Esophagus mucosa (tissue), 1 donor: ENCODE measurements at regions not wholly inside any gene's neighbourhood (a gene's known extent, or its start where the extent isn't known, plus 50 kb on each side); places are given as distances from the start of the nearest gene placed in this dataset.
"Not testable (repeated sequence)": the region's sequence is repeated elsewhere in the genome, so short reads cannot be mapped to it uniquely, and the experiment has no call there.

Experiments used
- ATAC-seq: fragments of 200-7000 bp; cut with Tn5 transposase; one replicate; pipeline ENCODE4 v1.9.1; 2020
- donor health status: DM: yes; HTN: yes; CAD: no.

DNA sequence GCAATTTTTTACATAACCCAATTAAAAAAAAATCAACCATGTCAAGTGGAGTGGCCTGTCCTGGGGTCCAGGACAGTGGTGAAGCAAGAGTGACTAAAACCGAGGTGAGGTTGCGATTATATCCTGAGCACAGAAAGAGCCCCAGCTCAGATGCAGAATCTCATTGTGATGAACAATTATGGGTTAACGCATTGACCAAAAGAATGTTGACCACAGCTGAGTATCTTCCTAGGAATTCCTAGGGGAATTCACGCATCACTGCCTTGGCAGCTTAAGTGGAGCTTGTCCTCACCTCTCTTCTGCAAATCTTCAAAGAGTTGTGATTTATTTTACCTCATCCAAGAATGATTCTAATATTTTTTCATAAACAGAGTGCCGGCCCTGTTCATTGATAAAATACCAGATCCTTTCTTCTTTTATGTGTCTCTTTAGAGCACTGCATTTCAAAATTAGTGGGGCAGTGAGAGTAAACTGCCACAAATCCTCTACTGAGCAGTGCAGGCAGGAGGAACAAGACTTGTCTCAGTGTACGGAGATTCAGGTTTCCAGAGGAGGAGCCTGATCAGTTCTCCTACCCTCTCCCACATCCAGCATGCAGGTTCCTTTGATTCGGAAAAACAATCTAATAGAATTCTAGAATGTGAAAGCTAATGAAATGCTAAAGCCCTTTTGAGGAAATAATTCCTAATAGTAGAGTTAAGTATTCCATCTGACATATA lies 60.1 kb upstream of the ZNF184 start:
- ATAC-seq, result no peak

DNA sequence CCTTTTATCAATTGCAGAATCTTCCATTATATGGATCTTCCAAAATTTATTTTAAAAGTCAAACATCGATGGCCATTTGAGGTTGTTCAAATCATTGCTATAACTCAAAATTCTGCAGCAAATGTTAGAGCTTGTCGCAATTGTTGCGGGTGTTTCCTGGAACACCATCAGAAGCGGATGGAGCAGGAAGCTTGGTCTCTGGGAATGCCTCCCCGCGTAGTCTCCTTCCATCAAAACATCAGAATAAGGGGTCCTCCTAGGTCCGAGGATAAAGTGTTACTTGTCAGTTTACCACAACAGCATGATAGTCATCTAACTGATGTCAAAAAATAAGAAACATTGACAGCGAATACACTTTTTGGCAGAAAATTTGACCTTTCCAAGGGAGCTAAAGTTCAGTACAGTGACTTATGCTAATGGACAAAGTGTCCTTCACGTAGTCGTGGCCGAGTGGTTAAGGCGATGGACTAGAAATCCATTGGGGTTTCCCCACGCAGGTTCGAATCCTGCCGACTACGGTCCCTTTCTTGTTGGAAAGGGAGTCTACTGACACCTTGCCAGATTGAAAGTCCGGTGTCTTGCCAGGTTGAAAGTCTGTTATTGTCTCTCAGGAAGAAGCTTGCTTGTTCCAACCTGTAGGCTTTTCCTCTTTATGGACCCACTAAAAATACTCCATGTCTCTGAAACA lies 59.0 kb upstream of the ZNF184 start:
- no peak for ATAC-seq

DNA sequence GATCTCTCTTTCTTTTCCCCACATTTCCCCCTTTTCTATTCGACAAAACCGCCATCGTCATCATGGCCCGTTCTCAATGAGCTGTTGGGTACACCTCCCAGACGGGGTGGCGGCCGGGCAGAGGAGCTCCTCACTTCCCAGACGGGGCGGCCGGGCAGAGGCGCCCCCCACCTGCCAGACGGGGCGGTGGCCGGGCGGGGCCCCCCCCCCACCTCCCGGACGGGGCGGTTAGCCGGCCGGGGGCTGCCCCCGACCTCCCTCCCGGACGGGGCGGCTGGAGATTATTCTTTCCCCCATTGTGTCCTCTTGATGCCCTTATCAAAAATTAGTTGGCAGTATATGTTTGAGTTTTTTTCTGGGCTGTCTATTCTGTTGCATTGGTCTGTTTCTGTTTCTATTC lies 56.9 kb upstream of the ZNF184 start:
- ATAC-seq, result not testable (repeated sequence)

GRCh38 chr6:27528714-27529113 lies 55.8 kb upstream of the ZNF184 start:
- no peak for ATAC-seq
